GM12878 (cell line): ENCODE measurements at regions not wholly inside any gene's neighbourhood (a gene's known extent, or its start where the extent isn't known, plus 50 kb on each side); places are given as distances from the start of the nearest gene placed in this dataset.

Experiments used
- ATAC-seq: fragments of 200-7000 bp; cut with Tn5 transposase; 3 replicates; pipeline ENCODE4 v1.9.1; 2020; ENCODE audit warnings: mild to moderate bottlenecking, moderate library complexity
- BruUV-seq: library from RNA; stranded (reverse); fragments of 400-500 nt; replicated peaks from 2 replicates; lab custom pipeline; 2021; lab: Mats Ljungman, UMichigan
- CTCF ChIA-PET: fragments of 300-600 bp; sonication (Branson Sonifier 250); formaldehyde crosslinking; extraction: SDS; loops from one replicate; lab custom pipeline; 2021; ENCODE audit warnings: inconsistent platforms; lab: Yijun Ruan, JAX
- POLR2A ChIA-PET: fragments of 350-600 bp; formaldehyde crosslinking; extraction: SDS; loops from one replicate; lab custom pipeline; 2021; ENCODE audit warnings: inconsistent platforms; lab: Charles Lee
- RAD21 ChIA-PET: fragments of 300-600 bp; sonication (Branson Sonifier 250); formaldehyde crosslinking; loops from one replicate; lab custom pipeline; 2023; ENCODE audit warnings: antibody characterized with exemption; ENCODE audit not compliant: unreplicated experiment; lab: Charles Lee
- SMC1A ChIA-PET: fragments of 300-600 bp; sonication (Branson Sonifier 250); formaldehyde crosslinking; loops from one replicate; lab custom pipeline; 2023; ENCODE audit not compliant: unreplicated experiment, uncharacterized antibody; lab: Charles Lee
- DNase-seq: peaks from one replicate; pipeline ENCODE4 v3.0.0-alpha.2; 2011; ENCODE audit warnings: low read depth, low spot score
- FAIRE-seq: peaks from 3 replicates; lab custom pipeline; 2011; peaks lifted over from hg19 to GRCh38; lab: Jason Lieb, UNC
- H2AFZ ChIP-seq: 2 replicates; pipeline ENCODE4 v1.6.0; 2011; ENCODE audit warnings: low read depth, low read length, control low read depth; ENCODE audit not compliant: control insufficient read depth
- H3K27ac ChIP-seq: 2 replicates; pipeline ENCODE4 v1.5.1; 2011; ENCODE audit warnings: control low read depth; ENCODE audit not compliant: control insufficient read depth, insufficient read depth
- H3K27me3 ChIP-seq, 2 experiments: replicated peaks in 1 of 2; 2 replicates each; pipeline versions ENCODE4 v1.6.0 to v1.6.1; 2011; ENCODE audit warnings: low read length in 1 of 2; ENCODE audit not compliant: control insufficient read depth in 2 of 2, insufficient read depth in 2 of 2
- H3K36me3 ChIP-seq, 2 experiments: 2 replicates each; pipeline ENCODE4 v1.5.1; 2011; ENCODE audit warnings: low read length in 1 of 2; ENCODE audit not compliant: control insufficient read depth in 2 of 2, insufficient read depth in 2 of 2
- H3K4me1 ChIP-seq: 2 replicates; pipeline ENCODE4 v1.6.1; 2011; ENCODE audit warnings: mild to moderate bottlenecking, low read length, moderate library complexity, mixed read lengths; ENCODE audit not compliant: control insufficient read depth, insufficient read depth
- H3K4me2 ChIP-seq: 2 replicates; pipeline ENCODE4 v1.6.0; 2011; ENCODE audit warnings: control low read depth; ENCODE audit not compliant: control insufficient read depth, insufficient read depth
- H3K4me3 ChIP-seq: fragments of 200-600 bp; sonication (generic); 2 replicates; pipeline ENCODE4 v1.5.1; 2016
- H3K79me2 ChIP-seq: 2 replicates; pipeline ENCODE4 v1.6.0; 2011; ENCODE audit warnings: low read length; ENCODE audit not compliant: control insufficient read depth, insufficient read depth
- H3K9ac ChIP-seq: 2 replicates; pipeline ENCODE4 v1.8.0; 2011; ENCODE audit warnings: low read length, control low read depth, mixed read lengths; ENCODE audit not compliant: control insufficient read depth, insufficient read depth
- H3K9me3 ChIP-seq: replicated peaks from 3 replicates; pipeline ENCODE4 v1.5.1; 2011; ENCODE audit warnings: mild to moderate bottlenecking, low read length; ENCODE audit not compliant: control insufficient read depth, insufficient read depth
- H4K20me1 ChIP-seq: 2 replicates; pipeline ENCODE4 v1.6.0; 2011; ENCODE audit not compliant: control insufficient read depth, insufficient read depth
- CBX3 ChIP-seq: fragments of 200-600 bp; sonication (generic); IDR thresholded peaks from 2 replicates; pipeline ENCODE4 v1.6.1; 2016; ENCODE audit warnings: low read depth, borderline replicate concordance
- CHD4 ChIP-seq: fragments of 200-600 bp; sonication (generic); IDR thresholded peaks from 2 replicates; pipeline ENCODE4 v1.6.1; 2016; ENCODE audit warnings: mild to moderate bottlenecking
- ELK1 ChIP-seq: IDR thresholded peaks from 2 replicates; pipeline ENCODE4 v1.6.1; 2012; ENCODE audit warnings: low read depth, low read length, improper control_type of control experiment
- EZH2 ChIP-seq: IDR thresholded peaks from 2 replicates; pipeline ENCODE4 v1.6.1; 2012; ENCODE audit warnings: low read depth, mild to moderate bottlenecking, control low read depth, inconsistent platforms, low read length, borderline replicate concordance; ENCODE audit not compliant: control insufficient read depth
- HCFC1 ChIP-seq: fragments of 150-350 bp; IDR thresholded peaks from 2 replicates; pipeline ENCODE4 v1.6.1; 2014; ENCODE audit warnings: low read length
- HDAC6 ChIP-seq: fragments of 200-600 bp; sonication (generic); IDR thresholded peaks from one replicate; pipeline ENCODE4 v1.8.0; 2017; ENCODE audit warnings: antibody characterized with exemption; ENCODE audit not compliant: unreplicated experiment
- IKZF1 ChIP-seq: fragments of 450-650 bp; conservative IDR thresholded peaks from 2 replicates; pipeline ENCODE4 v1.6.1; 2017; ENCODE audit warnings: antibody characterized with exemption, mild to moderate bottlenecking
- IKZF2 ChIP-seq, 2 experiments: fragments of 450-650 bp; IDR thresholded peaks; 2 replicates each; pipeline ENCODE4 v1.6.1; 2017; ENCODE audit warnings: mild to moderate bottlenecking in 2 of 2, moderate library complexity in 2 of 2
- MEF2A ChIP-seq: IDR thresholded peaks from 2 replicates; pipeline ENCODE4 v1.6.1; 2011; ENCODE audit warnings: low read depth, mild to moderate bottlenecking, low read length, moderate library complexity; ENCODE audit not compliant: insufficient read depth
- POLR2A ChIP-seq: IDR thresholded peaks from 2 replicates; pipeline ENCODE4 v1.6.1; 2011; ENCODE audit warnings: low read depth, mild to moderate bottlenecking, low read length
- RB1 ChIP-seq: fragments of 450-650 bp; formaldehyde crosslinking; IDR thresholded peaks from 2 replicates; pipeline ENCODE4 v1.6.1; 2017; ENCODE audit warnings: mild to moderate bottlenecking, borderline replicate concordance
- SIX5 ChIP-seq: IDR thresholded peaks from 2 replicates; pipeline ENCODE4 v1.6.1; 2011; ENCODE audit warnings: mild to moderate bottlenecking, low read depth, low read length, moderate library complexity; ENCODE audit not compliant: severe bottlenecking
- SMAD1 ChIP-seq: fragments of 450-650 bp; IDR thresholded peaks from 2 replicates; pipeline ENCODE4 v1.6.1; 2018; ENCODE audit warnings: mild to moderate bottlenecking, low read depth; ENCODE audit not compliant: partially characterized antibody
- SREBF1 ChIP-seq: IDR thresholded peaks from 2 replicates; pipeline ENCODE4 v1.6.1; 2012; ENCODE audit warnings: mild to moderate bottlenecking, low read length
- SUZ12 ChIP-seq: fragments of 200-600 bp; sonication (generic); IDR thresholded peaks from one replicate; pipeline ENCODE4 v1.6.1; 2018; ENCODE audit warnings: antibody characterized with exemption, mild to moderate bottlenecking; ENCODE audit not compliant: unreplicated experiment
- YBX1 ChIP-seq: fragments of 450-650 bp; IDR thresholded peaks from 2 replicates; pipeline ENCODE4 v1.6.1; 2016; ENCODE audit warnings: antibody characterized with exemption
- ZNF207 ChIP-seq: fragments of 450-650 bp; IDR thresholded peaks from 2 replicates; pipeline ENCODE4 v1.6.1; 2014; ENCODE audit warnings: antibody characterized with exemption, mild to moderate bottlenecking, borderline replicate concordance
- ZNF274 ChIP-seq: IDR thresholded peaks from one replicate; pipeline ENCODE4 v1.8.0; 2011; ENCODE audit not compliant: insufficient read length, insufficient read depth
- WGBS: methylation state at CpG from one replicate; pipeline ENCODE4 v1.1.6; 2016; ENCODE audit warnings: low lambda C conversion rate; ENCODE audit not compliant: insufficient replicate concordance, insufficient coverage; ENCODE audit errors: missing lambda C conversion rate; 5-methylcytosine and 5-hydroxymethylcytosine counted together
- in situ Hi-C: fragments of 300-500 bp; cut with MboI; formaldehyde crosslinking; loops from 9 replicates; pipeline ENCODE4 v1.14.3; 2018; ENCODE audit warnings: mixed read lengths
- intact Hi-C: fragments of 100-400 bp; cut with micrococcal nuclease; formaldehyde crosslinking; loops from one replicate; pipeline ENCODE4 v1.14.2; 2022; ENCODE audit not compliant: unreplicated experiment
- TF ChIP-seq, protein P1 (sequence below): fragments of 450-650 bp; conservative IDR thresholded peaks from 2 replicates; pipeline ENCODE4 v1.6.1; 2017; ENCODE audit warnings: mild to moderate bottlenecking, moderate library complexity

DNA sequence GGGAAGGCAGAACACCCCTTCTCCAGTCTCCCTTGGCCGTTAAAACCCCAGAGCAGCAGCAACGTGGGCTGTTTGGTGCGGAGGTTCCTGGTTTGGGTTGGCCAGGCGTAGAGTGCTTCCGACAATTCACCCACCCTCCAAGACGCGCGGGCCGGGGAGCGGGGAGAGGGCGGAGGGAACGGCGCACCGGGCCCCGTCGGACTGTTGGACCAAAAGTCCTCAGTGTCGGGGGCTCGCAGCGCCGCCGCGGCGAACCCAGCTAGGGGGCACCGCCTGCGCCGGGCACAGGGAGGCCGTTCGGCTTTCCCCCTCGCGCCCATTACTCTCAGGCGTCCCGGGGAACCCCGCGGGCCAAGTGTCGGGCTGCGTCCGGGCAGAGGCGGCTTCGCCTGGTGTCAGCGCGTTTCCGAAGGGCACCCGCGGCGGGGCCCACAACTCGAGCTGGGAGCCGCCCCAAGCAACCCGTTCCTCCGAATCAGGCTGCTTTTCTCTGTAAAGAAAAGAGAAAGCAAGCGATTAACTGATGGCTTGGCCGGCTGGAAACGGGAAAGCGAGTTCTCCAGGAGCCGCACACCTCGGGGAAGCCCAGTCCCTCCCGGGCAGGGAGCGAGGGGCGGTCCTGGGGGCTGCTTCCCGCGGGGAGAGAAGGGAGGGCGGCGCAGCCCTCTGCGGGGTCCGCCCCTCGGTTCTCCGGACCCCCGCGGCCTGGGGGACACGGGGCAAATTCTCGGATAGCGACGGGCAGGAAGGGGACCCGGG, 145.5 kb downstream of the ERCC6L2 start:
- Histone ChIP-seq H3K4me3 (peak overlapping the region; percentile 73), H3K9ac (peak overlapping the region; percentile 11; the same call in 1 of the 2 replicates), H4K20me1 (no peaks in the 10 kb centered on the region; the same call in 1 of the 2 replicates), H3K9me3 (no peaks in the 10 kb centered on the region), H3K27me3 (peaks cover 15 to 17% of the 10 kb centered on the region in 2 experiments)
- BruUV-seq = no TSS peak
- peak; percentile 67 for ATAC-seq
- no peak for DNase-seq
- SMC1A ChIA-PET = no interaction called here
- no peak for TF ChIP-seq CBX3
- no peak for TF ChIP-seq IKZF2 (IDR thresholded peaks at IDR 0.05)
- peak; percentile 76; the same call in 1 of the 2 replicates for TF ChIP-seq EZH2
- TF ChIP-seq SUZ12 = peak; percentile 51
- 0 out of 2 replicates have a peak, but pooled peaks have one; percentile 23 for TF ChIP-seq POLR2A
- no peak for TF ChIP-seq RB1
- no peak for TF ChIP-seq ZNF207
- no peak for TF ChIP-seq YBX1
- TF ChIP-seq SREBF1 = no peak
- no peak for TF ChIP-seq ELK1
- TF ChIP-seq CHD4 = no peak
- TF ChIP-seq, protein P1, sequence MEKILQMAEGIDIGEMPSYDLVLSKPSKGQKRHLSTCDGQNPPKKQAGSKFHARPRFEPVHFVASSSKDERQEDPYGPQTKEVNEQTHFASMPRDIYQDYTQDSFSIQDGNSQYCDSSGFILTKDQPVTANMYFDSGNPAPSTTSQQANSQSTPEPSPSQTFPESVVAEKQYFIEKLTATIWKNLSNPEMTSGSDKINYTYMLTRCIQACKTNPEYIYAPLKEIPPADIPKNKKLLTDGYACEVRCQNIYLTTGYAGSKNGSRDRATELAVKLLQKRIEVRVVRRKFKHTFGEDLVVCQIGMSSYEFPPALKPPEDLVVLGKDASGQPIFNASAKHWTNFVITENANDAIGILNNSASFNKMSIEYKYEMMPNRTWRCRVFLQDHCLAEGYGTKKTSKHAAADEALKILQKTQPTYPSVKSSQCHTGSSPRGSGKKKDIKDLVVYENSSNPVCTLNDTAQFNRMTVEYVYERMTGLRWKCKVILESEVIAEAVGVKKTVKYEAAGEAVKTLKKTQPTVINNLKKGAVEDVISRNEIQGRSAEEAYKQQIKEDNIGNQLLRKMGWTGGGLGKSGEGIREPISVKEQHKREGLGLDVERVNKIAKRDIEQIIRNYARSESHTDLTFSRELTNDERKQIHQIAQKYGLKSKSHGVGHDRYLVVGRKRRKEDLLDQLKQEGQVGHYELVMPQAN = no peak
- peak; percentile 73 for TF ChIP-seq HDAC6
- no peak for TF ChIP-seq HCFC1
- TF ChIP-seq SMAD1 = no peak
- TF ChIP-seq SIX5 = no peak
- TF ChIP-seq ZNF274 = no peak
- TF ChIP-seq MEF2A = no peak
- 0 out of 2 replicates have a peak, but pooled peaks have one; percentile 28 for TF ChIP-seq IKZF1
- TF ChIP-seq, all 136 proteins: peak for 5
- Histone ChIP-seq H3K27ac (no peak overlapping the region), H2AFZ (peak overlapping the region; percentile 43), H3K79me2 (no peaks in the 10 kb centered on the region), H3K36me3 (no peaks in the 10 kb centered on the region; a peak in 1 of 4 replicates), H3K4me1 (peaks cover 8% of the 10 kb centered on the region), H3K4me2 (peak overlapping the region; percentile 87)
- in situ Hi-C loops = no loop called here
- RAD21 ChIA-PET = no interaction called here
- intact Hi-C loops = no loop called here
- 4% methylated on average over 50 of the region's 73 CpGs for WGBS
- POLR2A ChIA-PET = no interaction called here
- FAIRE-seq = no peak
- CTCF ChIA-PET = interaction anchor here (1.2 kb wide), 1 partner anchor 12 kb away, joined by 3 read pairs; no protein-coding TSS in a partner anchor
